Medulla oblongata (tissue), 1 donor: ENCODE measurements at regions not wholly inside any gene's neighbourhood (a gene's known extent, or its start where the extent isn't known, plus 50 kb on each side); places are given as distances from the start of the nearest gene placed in this dataset.
"Not testable (repeated sequence)": the region's sequence is repeated elsewhere in the genome, so short reads cannot be mapped to it uniquely, and the experiment has no call there.

Experiments used
- DNase-seq: peaks from one replicate; pipeline ENCODE4 v3.0.0-alpha.2; 2015; ENCODE audit errors: extremely low spot score

GRCh38 chr6:132140189-132140588 lies 189.0 kb upstream of the CCN2 start:
- no peak for DNase-seq

GRCh38 chr6:132139611-132140010 lies 188.4 kb upstream of the CCN2 start:
- no peak for DNase-seq

- no peak for DNase-seq
These were observed 185.8 kb upstream of the CCN2 start for GRCh38 chr6:132136981-132137380.

GRCh38 chr6:132135409-132135808 lies 184.2 kb upstream of the CCN2 start:
- no peak for DNase-seq

GRCh38 chr6:132133736-132134445 lies 182.7 kb upstream of the CCN2 start:
- DNase-seq = peak; percentile 36

- DNase-seq = peak; percentile 83
These were observed 181.9 kb upstream of the CCN2 start for GRCh38 chr6:132132924-132133639.

- peak; percentile 61 for DNase-seq
These were observed 181.2 kb upstream of the CCN2 start for GRCh38 chr6:132132422-132132821.

- peak; percentile 13 for DNase-seq
These were observed 180.6 kb upstream of the CCN2 start for GRCh38 chr6:132131758-132132157.

GRCh38 chr6:132131351-132131750 lies 180.2 kb upstream of the CCN2 start:
- no peak for DNase-seq

GRCh38 chr6:132130626-132131298 lies 179.6 kb upstream of the CCN2 start:
- peak; percentile 43 for DNase-seq

- DNase-seq = no peak
These were observed 177.3 kb upstream of the CCN2 start for GRCh38 chr6:132128424-132128823.

- no peak for DNase-seq
These were observed 175.0 kb upstream of the CCN2 start for GRCh38 chr6:132126150-132126549.

GRCh38 chr6:132122871-132123270 lies 171.7 kb upstream of the CCN2 start:
- peak; percentile 96 for DNase-seq

- peak; percentile 40 for DNase-seq
These were observed 171.0 kb upstream of the CCN2 start for GRCh38 chr6:132122176-132122575.

- DNase-seq = no peak
These were observed 167.0 kb upstream of the CCN2 start for GRCh38 chr6:132118144-132118543.

GRCh38 chr6:132115714-132116366 lies 164.7 kb upstream of the CCN2 start:
- peak; percentile 13 for DNase-seq

GRCh38 chr6:132114201-132114825 lies 163.1 kb upstream of the CCN2 start:
- no peak for DNase-seq

GRCh38 chr6:132109752-132110151 lies 158.6 kb upstream of the CCN2 start:
- DNase-seq = not testable (repeated sequence)

- DNase-seq = no peak
These were observed 156.7 kb upstream of the CCN2 start for GRCh38 chr6:132107896-132108295.

- no peak for DNase-seq
These were observed 150.4 kb upstream of the CCN2 start for GRCh38 chr6:132101535-132101934.

GRCh38 chr6:132100388-132100990 lies 149.3 kb upstream of the CCN2 start:
- DNase-seq = no peak
